Neutrophil (primary cell): ENCODE measurements at regions not wholly inside any gene's neighbourhood (a gene's known extent, or its start where the extent isn't known, plus 50 kb on each side); places are given as distances from the start of the nearest gene placed in this dataset.

ENCODE experiments used
- H3K27ac ChIP-seq: fragments of 200-600 bp; sonication (generic); 2 replicates; pipeline ENCODE4 v1.5.1; 2016; ENCODE audit warnings: mild to moderate bottlenecking, moderate library complexity
- H3K27me3 ChIP-seq: fragments of 200-600 bp; sonication (generic); 2 replicates; pipeline ENCODE4 v1.6.0; 2016; ENCODE audit warnings: mild to moderate bottlenecking
- H3K36me3 ChIP-seq: fragments of 200-600 bp; sonication (generic); 2 replicates; pipeline ENCODE4 v1.5.1; 2017
- H3K4me1 ChIP-seq, 2 experiments: fragments of 200-600 bp in 1 of 2; sonication (generic) in 1 of 2; 1 replicate in 1 of 2; 2 replicates in 1 of 2; pipeline versions ENCODE4 v1.5.1 to v1.6.1; 2013 to 2016; ENCODE audit warnings: low read depth in 1 of 2, low read length in 1 of 2, mild to moderate bottlenecking in 1 of 2, moderate library complexity in 1 of 2; ENCODE audit not compliant: control insufficient read depth in 1 of 2, insufficient read depth in 1 of 2
- H3K4me3 ChIP-seq, 2 experiments: fragments of 200-600 bp in 1 of 2; sonication (generic) in 1 of 2; 1 replicate in 1 of 2; 2 replicates in 1 of 2; pipeline ENCODE4 v1.5.1; 2013 to 2016; ENCODE audit warnings: low read depth in 1 of 2, low read length in 1 of 2, mild to moderate bottlenecking in 1 of 2, moderate library complexity in 1 of 2
- H3K9me3 ChIP-seq: fragments of 200-600 bp; sonication (generic); 2 replicates; pipeline ENCODE4 v1.5.1; 2016
- CTCF ChIP-seq: fragments of 200-600 bp; sonication (generic); IDR thresholded peaks from 2 replicates; pipeline ENCODE4 v1.5.1; 2016; ENCODE audit warnings: antibody characterized with exemption

GRCh38 chr3:72247645-72248388 lies 462.9 kb upstream of the PROK2 start:
- Histone ChIP-seq H3K4me3 (no peak overlapping the region), H3K4me1 (no peaks in the 10 kb centered on the region), H3K27ac (no peak overlapping the region), H3K9me3 (no peaks in the 10 kb centered on the region), H3K36me3 (no peaks in the 10 kb centered on the region), H3K27me3 (no peaks in the 10 kb centered on the region)
- no peak for TF ChIP-seq CTCF

GRCh38 chr3:72247126-72247525 lies 462.2 kb upstream of the PROK2 start:
- Histone ChIP-seq H3K9me3 (no peaks in the 10 kb centered on the region), H3K27me3 (no peaks in the 10 kb centered on the region), H3K4me3 (no peak overlapping the region), H3K36me3 (no peaks in the 10 kb centered on the region), H3K27ac (no peak overlapping the region), H3K4me1 (no peaks in the 10 kb centered on the region)
- TF ChIP-seq CTCF, result no peak

- H3K4me1 ChIP-seq, result no peaks in the 10 kb centered on the region
- H3K9me3 ChIP-seq, result no peaks in the 10 kb centered on the region
- H3K36me3 ChIP-seq, result no peaks in the 10 kb centered on the region
- no peak overlapping the region for H3K4me3 ChIP-seq
- no peaks in the 10 kb centered on the region for H3K27me3 ChIP-seq
- no peak overlapping the region for H3K27ac ChIP-seq
- TF ChIP-seq CTCF, result no peak
Observed at GRCh38 chr3:72246685-72247084, 461.7 kb upstream of the PROK2 start.

GRCh38 chr3:72245183-72245811 lies 460.3 kb upstream of the PROK2 start:
- no peak overlapping the region for H3K4me3 ChIP-seq
- no peak for TF ChIP-seq CTCF
- no peaks in the 10 kb centered on the region for H3K27me3 ChIP-seq
- H3K4me1 ChIP-seq, result no peaks in the 10 kb centered on the region
- H3K9me3 ChIP-seq, result no peaks in the 10 kb centered on the region
- H3K27ac ChIP-seq, result no peak overlapping the region
- no peaks in the 10 kb centered on the region for H3K36me3 ChIP-seq

GRCh38 chr3:72244396-72244795 lies 459.4 kb upstream of the PROK2 start:
- no peak for TF ChIP-seq CTCF
- Histone ChIP-seq H3K4me1 (no peaks in the 10 kb centered on the region), H3K36me3 (no peaks in the 10 kb centered on the region), H3K27me3 (no peaks in the 10 kb centered on the region), H3K27ac (no peak overlapping the region), H3K9me3 (no peaks in the 10 kb centered on the region), H3K4me3 (no peak overlapping the region)
